Neural progenitor cell (in vitro differentiated cells): ENCODE measurements at regions not wholly inside any gene's neighbourhood (a gene's known extent, or its start where the extent isn't known, plus 50 kb on each side); places are given as distances from the start of the nearest gene placed in this dataset.

Experiments used
- CTCF ChIP-seq: fragments of 200-600 bp; sonication (generic); IDR thresholded peaks from 2 replicates; pipeline ENCODE4 v1.5.1; 2017; ENCODE audit warnings: antibody characterized with exemption, mild to moderate bottlenecking
- EZH2phosphoT487 ChIP-seq: fragments of 200-600 bp; sonication (generic); IDR thresholded peaks from 2 replicates; pipeline ENCODE4 v1.6.1; 2017; ENCODE audit warnings: antibody characterized with exemption

GRCh38 chr7:91474074-91474473, 209.8 kb downstream of the FZD1 start:
- TF ChIP-seq CTCF = no peak
- TF ChIP-seq EZH2phosphoT487 = no peak
